CMK (cell line): ENCODE measurements at regions not wholly inside any gene's neighbourhood (a gene's known extent, or its start where the extent isn't known, plus 50 kb on each side); places are given as distances from the start of the nearest gene placed in this dataset.

ENCODE experiments used
- DNase-seq: peaks from one replicate; pipeline ENCODE4 v3.0.0-alpha.2; 2010; ENCODE audit warnings: low read depth

DNA sequence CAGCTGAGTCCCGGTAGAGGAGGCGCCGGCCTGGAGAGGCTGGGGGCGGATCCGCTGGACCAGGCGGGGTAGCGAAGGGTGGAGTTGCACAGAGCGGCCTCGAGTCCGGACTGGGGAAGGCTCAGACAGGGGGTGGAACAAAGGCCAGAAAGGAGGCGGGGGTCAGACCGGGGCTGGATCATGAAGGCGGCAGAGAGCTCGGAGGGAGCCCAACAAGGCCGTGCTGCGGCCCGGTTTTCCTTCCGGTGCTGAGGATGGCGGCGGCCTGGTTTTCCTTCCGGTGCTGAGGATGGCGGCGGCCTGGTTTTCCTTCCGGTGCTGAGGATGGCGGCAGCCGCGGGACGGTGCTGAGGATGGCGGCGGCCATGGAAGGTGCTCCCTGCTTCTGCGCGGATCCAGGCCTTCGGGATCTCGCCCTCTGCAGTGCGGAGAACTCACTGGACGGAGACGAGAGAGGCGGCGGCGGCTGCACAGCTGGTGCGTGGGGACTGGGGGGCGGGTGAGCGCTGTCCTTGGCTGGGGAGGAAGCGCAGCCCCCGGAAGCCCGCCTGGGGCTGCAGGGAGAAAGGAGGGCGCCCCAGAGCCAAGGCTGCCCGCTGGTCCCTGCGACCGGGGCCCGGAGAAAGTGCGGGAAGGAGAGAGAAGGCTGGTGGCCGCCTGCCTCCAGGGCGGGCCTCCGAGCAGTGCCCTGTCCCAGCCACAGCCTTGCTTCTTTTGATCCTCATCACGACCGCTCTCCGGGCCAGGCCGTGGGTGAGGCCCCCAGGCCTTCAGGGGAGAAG, 350.4 kb upstream of the B3GAT1 start:
- DNase-seq, result no peak

GRCh38 chr11:134761926-134762247, 349.8 kb upstream of the B3GAT1 start:
- no peak for DNase-seq

DNA sequence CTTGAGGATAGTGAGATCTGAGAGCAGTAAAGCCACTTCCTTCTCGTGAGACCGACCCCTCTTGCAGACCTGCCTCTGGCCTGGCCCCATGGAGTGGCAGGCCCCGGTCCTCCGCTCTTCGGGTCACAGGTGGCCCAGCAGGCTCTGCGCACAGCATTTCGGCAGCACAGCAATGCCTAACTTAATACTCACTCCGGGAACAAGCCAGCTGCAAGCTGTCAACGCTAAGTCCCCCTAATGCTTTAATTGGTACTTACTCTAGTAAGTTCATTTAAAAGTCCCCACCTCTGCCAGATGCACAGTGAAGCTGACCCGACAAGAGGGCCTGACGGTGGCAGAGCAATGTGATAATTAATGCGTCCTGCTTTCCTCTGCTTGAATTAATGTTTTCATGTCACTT, 349.3 kb upstream of the B3GAT1 start:
- no peak for DNase-seq

GRCh38 chr11:134760957-134761356, 348.9 kb upstream of the B3GAT1 start:
- DNase-seq, result no peak

DNA sequence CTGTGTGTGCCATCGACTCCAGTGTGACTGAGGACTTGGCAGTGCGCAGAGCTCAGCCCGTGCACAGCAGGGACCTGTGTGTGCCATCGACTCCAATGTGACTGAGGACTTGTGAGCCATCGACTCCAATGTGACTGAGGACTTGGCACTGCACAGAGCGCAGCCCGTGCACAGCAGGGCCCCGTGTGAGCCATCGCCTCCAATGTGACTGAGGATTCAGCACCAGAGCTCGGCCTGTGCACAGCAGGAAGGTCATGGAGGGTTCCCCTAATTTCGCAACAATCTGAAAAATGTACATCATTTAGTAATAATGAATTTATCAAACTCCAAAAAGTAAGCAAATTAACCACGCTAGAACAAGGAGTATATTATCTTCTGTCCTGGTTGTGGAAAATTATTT, 348.3 kb upstream of the B3GAT1 start:
- no peak for DNase-seq

DNA sequence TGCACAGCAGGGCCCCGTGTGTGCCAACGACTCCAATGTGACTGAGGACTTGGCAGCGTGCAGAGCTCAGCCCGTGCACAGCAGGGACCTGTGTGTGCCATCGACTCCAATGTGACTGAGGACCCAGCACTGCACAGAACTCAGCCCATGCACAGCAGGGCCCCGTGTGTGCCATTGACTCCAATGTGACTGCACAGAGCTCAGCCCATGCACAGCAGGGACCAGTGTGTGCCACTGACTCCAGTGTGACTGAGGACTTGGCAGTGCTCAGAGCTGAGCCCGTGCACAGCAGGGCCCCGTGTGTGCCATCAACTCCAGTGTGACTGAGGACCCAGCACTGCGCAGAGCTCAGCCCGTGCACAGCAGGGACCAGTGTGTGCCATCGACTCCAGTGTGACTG, 347.8 kb upstream of the B3GAT1 start:
- DNase-seq, result no peak

- DNase-seq, result no peak
These were observed 347.2 kb upstream of the B3GAT1 start for GRCh38 chr11:134759274-134759673.

GRCh38 chr11:134758342-134758931, 346.4 kb upstream of the B3GAT1 start:
- DNase-seq, result no peak

DNA sequence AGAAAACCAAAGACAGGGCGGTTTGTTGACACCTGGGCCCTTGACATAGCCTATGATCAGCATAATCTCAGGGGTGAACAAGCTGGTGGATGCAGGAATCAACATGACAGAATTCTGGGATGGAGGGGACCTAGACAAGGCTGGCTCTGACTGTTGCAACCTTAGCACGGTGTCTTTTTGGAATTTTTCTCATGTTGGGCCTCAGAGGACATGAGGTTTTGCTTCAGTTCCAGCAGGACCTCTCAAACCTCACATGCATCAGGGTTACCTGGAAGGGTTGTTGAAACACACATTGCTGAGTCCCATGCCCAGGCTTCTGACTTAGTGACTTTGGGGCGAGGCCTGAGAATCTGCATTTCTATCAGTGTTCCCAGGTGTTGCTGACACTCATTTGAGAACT, 345.6 kb upstream of the B3GAT1 start:
- no peak for DNase-seq

GRCh38 chr11:134756811-134757540, 344.9 kb upstream of the B3GAT1 start:
- no peak for DNase-seq

DNA sequence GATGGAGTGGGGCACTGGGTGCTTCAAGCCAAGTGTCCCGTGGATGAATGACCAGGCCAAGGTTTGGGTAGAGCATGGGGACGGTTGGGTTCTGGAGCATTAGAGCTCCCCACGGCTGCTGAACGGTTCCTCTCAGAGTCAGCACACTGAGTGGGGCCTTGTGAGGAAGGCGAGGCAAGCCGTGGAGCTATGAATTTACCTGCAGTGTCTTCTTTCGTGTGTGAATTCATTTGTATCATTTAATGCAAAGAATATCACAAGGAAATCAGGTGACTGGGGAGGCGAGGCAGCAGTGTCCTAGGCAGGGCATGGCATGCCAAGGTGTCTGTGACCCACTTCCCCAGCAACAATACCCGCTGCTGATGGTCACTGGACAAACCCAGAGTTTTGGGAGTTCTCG, 343.5 kb upstream of the B3GAT1 start:
- DNase-seq, result no peak

- no peak for DNase-seq
These were observed 342.6 kb upstream of the B3GAT1 start for GRCh38 chr11:134754521-134755198.

DNA sequence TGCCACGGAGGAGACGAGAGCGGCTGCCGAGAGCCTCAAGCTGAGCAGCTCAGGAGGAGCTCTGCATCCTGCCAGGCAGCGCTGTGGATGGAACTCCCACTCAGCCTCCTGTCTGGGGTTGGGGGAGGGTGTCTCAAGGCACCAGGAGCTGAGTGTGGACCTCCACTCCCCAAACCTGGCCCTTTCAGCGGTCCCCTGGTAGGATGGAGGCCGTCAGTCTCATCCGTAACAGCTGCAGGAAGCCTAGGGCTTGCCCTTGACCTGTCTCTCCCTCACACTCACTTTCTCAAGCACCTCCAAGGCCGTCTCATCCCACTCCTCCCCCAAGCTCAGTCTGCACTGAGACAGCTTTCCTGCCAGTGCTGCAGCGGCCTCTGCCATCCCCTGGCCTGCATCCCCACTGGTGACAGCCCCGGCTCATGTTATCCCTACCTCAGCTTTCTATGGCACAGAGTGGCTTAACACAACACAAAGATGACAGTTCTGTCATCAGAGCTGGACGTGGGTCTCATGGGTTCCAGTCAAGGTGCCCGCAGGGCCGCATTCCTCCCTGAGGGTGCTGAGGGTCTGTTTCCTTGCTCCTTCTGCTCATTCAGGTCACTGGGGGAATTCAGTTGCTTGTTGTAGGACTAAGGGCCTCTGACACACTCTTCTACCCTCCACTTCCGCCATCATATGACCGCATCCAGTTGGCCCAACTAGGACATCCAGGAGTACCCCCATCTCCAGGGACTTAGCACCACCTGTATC, 341.9 kb upstream of the B3GAT1 start:
- DNase-seq, result no peak

DNA sequence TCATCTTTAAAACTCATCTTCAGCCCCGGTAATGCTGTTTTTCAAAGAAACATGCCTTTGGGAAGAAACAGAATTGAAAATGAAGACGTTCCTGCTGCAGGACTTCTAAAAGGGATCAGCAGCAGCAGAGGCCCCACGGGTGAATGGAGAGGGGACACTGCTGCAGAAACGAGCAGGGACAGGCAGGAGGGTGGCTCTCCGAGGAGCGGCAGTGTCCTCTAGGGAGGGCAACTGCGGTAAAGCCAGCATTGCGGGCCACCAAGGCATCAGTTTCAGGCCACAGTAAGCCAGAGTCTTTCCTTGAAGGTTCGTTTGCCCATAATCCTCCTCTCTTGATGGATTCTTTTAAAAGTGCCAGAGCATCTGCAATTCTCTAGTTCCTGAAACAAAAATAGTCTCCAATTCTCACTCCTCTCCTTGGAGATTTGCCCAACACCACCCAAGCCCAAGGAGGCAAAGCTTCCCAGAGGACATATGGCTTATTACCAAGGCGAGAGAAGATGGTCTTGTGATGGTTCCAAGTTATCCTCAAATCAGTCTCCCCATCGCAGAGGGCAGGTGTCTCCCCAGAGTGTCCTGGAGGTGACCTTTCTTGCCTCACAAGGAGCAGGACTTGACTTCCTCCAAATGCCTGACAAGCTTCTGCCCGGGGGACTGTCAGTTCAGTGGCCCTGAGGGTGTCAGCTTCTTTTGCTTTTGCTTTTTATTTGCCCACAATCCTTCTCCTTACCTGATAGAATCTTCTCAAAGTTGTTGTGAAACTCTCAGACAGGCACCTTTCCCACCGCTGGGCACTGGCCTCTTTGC, 341.1 kb upstream of the B3GAT1 start:
- DNase-seq, result no peak

DNA sequence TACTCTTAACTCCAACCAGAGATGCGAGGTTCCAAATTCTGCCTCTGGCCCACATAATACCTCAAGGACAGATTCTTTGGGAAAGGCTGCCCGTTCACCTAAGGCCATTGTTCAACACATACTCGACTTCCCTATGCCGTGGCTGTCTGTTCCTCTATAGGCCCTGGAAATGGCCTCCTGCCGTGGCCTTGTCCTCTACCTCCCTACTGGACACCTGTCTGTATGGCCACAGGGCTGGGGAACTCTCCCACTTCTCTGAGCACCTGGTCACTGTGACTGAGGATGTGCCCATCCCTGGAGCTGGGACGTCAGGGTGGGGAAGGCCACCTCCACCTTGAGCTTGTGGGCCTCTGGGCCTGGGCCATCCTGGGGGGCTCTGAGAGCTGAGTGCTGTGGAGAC, 340.5 kb upstream of the B3GAT1 start:
- no peak for DNase-seq

DNA sequence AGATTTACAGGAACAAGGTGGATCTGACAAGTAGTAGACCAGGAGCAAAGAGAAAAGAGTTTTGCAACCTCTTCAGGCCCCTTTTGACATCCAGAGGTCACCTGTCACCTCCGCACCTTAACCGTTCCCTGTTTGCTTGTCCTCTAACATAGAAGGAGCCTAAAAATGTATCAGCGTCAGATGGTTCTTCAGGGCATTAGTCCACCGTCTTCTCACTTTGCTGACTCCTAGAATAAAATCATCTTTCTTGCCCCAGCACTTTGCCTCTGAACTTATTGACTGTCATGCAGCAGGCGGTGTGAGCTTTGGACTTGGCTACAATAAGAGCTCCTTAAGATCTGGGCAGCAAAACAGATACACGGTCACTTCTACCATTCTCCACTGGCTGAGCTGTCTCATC, 339.7 kb upstream of the B3GAT1 start:
- no peak for DNase-seq

GRCh38 chr11:134751031-134751585, 339.1 kb upstream of the B3GAT1 start:
- DNase-seq, result no peak

GRCh38 chr11:134750619-134751018, 338.6 kb upstream of the B3GAT1 start:
- DNase-seq, result no peak

GRCh38 chr11:134749040-134749839, 337.2 kb upstream of the B3GAT1 start:
- no peak for DNase-seq

DNA sequence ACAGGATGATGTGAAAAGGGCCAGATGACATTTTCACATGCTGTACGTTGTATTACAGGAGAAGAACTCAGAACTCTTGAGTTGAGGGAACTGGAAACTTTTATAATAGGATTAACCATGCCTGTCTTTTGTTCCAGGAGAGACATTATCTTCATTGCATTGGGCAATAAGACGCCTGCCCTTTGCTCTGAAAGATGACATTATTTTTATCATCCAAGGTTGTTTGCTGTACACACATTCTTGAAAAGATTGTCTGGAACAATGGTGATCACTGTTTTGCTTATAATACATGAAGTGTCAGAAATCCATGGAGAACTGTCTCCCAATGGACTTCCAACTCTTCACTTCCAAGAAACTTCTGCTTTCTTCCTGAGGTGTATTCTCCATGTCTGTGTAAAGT, 334.6 kb upstream of the B3GAT1 start:
- no peak for DNase-seq
